K562 (cell line): ENCODE measurements at regions not wholly inside any gene's neighbourhood (a gene's known extent, or its start where the extent isn't known, plus 50 kb on each side); places are given as distances from the start of the nearest gene placed in this dataset.

Source experiments
- ATF4 ChIP-seq: fragments of 450-650 bp; formaldehyde crosslinking; IDR thresholded peaks from 2 replicates; pipeline ENCODE4 v1.4.0; 2022; ENCODE audit warnings: mild to moderate bottlenecking, moderate library complexity
- CTBP1 ChIP-seq: fragments of 450-650 bp; IDR thresholded peaks from 2 replicates; pipeline ENCODE4 v1.6.1; 2016; ENCODE audit warnings: borderline replicate concordance
- DPF2 ChIP-seq: fragments of 450-650 bp; IDR thresholded peaks from 2 replicates; pipeline ENCODE4 v1.6.1; 2016
- ETV5 ChIP-seq: sonication (generic); formaldehyde crosslinking; IDR thresholded peaks from 2 replicates; pipeline ENCODE4 v1.4.0; 2020; ENCODE audit warnings: low read depth, mild to moderate bottlenecking, missing genetic modification reagents
- GABPB2 ChIP-seq: fragments of 250-450 bp; sonication (Bioruptor Pico); conservative IDR thresholded peaks from 2 replicates; pipeline ENCODE4 v1.5.1; 2021; ENCODE audit warnings: mild to moderate bottlenecking
- GTF2B ChIP-seq: IDR thresholded peaks from 2 replicates; pipeline ENCODE4 v1.6.1; 2011; ENCODE audit not compliant: insufficient read length; ENCODE audit errors: extremely low read depth
- IRF1 ChIP-seq: sonication (generic); formaldehyde crosslinking; IDR thresholded peaks from 2 replicates; pipeline ENCODE4 v1.8.0; 2022; ENCODE audit warnings: missing genetic modification reagents, mild to moderate bottlenecking, borderline replicate concordance
- MCM5 ChIP-seq: fragments of 450-650 bp; IDR thresholded peaks from 2 replicates; pipeline ENCODE4 v1.6.1; 2016; ENCODE audit warnings: low read depth
- MECOM ChIP-seq: fragments of 250-450 bp; sonication (Bioruptor Pico); IDR thresholded peaks from 2 replicates; pipeline ENCODE4 v1.8.0; 2022; ENCODE audit warnings: inconsistent platforms
- NFIX ChIP-seq: fragments of 250-450 bp; sonication (Bioruptor Pico); IDR thresholded peaks from 2 replicates; pipeline ENCODE4 v1.4.0; 2020; ENCODE audit warnings: low read depth, mild to moderate bottlenecking, moderate library complexity
- NKRF ChIP-seq: fragments of 450-650 bp; IDR thresholded peaks from 2 replicates; pipeline ENCODE4 v1.6.1; 2016; ENCODE audit warnings: borderline replicate concordance
- PPARD ChIP-seq: fragments of 250-450 bp; sonication (Bioruptor Pico); IDR thresholded peaks from 2 replicates; pipeline ENCODE4 v1.8.0; 2022; ENCODE audit warnings: inconsistent platforms, mild to moderate bottlenecking, moderate library complexity
- STAT6 ChIP-seq: sonication (generic); formaldehyde crosslinking; IDR thresholded peaks from 2 replicates; pipeline ENCODE4 v1.8.1; 2023; ENCODE audit warnings: mild to moderate bottlenecking, missing genetic modification reagents
- TFAP4 ChIP-seq: sonication (generic); formaldehyde crosslinking; IDR thresholded peaks from 2 replicates; pipeline ENCODE4 v1.8.0; 2022; ENCODE audit warnings: missing genetic modification reagents, mild to moderate bottlenecking, moderate library complexity, borderline replicate concordance
- U2AF1 ChIP-seq: fragments of 200-400 bp; formaldehyde crosslinking; optimal IDR thresholded peaks from 2 replicates; pipeline ENCODE3; 2017; ENCODE audit warnings: mild to moderate bottlenecking, low read depth, low read length, moderate library complexity
- ZBTB26 ChIP-seq: fragments of 450-650 bp; formaldehyde crosslinking; IDR thresholded peaks from 2 replicates; pipeline ENCODE4 v1.4.0; 2022; ENCODE audit warnings: missing genetic modification characterization
- TF ChIP-seq, protein P1 (sequence below): fragments of 450-650 bp; IDR thresholded peaks from 2 replicates; pipeline ENCODE4 v1.7.0; 2016; ENCODE audit warnings: borderline replicate concordance

DNA sequence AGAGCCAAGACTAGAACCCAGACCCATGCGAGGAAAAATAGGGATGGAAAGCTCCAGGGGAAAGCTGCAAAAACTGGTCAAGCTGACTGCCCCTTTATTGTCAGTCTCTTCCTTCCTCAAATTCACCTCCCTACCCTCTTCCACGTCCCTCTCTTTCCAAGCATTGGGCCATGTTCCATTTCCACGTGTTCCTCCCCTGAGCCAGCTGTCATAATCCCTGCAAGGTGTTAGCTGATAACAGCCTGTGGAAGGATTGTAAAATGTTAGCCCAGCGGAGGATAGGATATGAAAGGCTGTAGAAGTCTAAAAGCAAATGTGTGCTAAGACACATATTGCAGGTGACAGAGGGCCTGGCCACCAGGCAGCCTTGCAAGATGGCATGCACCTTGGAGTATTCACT, 88.0 kb upstream of the MAX start (continued):
- TF ChIP-seq, protein P1, sequence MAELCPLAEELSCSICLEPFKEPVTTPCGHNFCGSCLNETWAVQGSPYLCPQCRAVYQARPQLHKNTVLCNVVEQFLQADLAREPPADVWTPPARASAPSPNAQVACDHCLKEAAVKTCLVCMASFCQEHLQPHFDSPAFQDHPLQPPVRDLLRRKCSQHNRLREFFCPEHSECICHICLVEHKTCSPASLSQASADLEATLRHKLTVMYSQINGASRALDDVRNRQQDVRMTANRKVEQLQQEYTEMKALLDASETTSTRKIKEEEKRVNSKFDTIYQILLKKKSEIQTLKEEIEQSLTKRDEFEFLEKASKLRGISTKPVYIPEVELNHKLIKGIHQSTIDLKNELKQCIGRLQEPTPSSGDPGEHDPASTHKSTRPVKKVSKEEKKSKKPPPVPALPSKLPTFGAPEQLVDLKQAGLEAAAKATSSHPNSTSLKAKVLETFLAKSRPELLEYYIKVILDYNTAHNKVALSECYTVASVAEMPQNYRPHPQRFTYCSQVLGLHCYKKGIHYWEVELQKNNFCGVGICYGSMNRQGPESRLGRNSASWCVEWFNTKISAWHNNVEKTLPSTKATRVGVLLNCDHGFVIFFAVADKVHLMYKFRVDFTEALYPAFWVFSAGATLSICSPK = no peak
- TF ChIP-seq MECOM (CRISPR knock-in tag) (no peak), GTF2B (no peak), IRF1 (no peak), U2AF1 (no peak), TFAP4 (CRISPR knock-in tag) (peak; percentile 77), DPF2 (peak; percentile 50; the same call in 1 of the 2 replicates), ZBTB26 (CRISPR knock-in tag) (no peak), MCM5 (no peak), PPARD (CRISPR knock-in tag) (no peak), STAT6 (CRISPR knock-in tag) (no peak), ETV5 (CRISPR knock-in tag) (no peak), ATF4 (no peak), NKRF (peak; percentile 56; the same call in 1 of the 2 replicates), NFIX (CRISPR knock-in tag) (no peak), GABPB2 (CRISPR knock-in tag) (no peak), CTBP1 (peak; percentile 46; the same call in 1 of the 2 replicates)
